Liver (tissue), 8 donors: ENCODE measurements at regions not wholly inside any gene's neighbourhood (a gene's known extent, or its start where the extent isn't known, plus 50 kb on each side); places are given as distances from the start of the nearest gene placed in this dataset.

Experiments
- DNase-seq: peaks from one replicate; pipeline ENCODE4 v3.0.0-alpha.2; 2017; ENCODE audit warnings: low spot score
- H3K27ac ChIP-seq, 2 donors: one replicate each; pipeline ENCODE4 v1.7.0; 2013; ENCODE audit warnings: inconsistent platforms in 2 of 2, low read length in 2 of 2, control low read depth in 1 of 2, low read depth in 1 of 2, mild to moderate bottlenecking in 1 of 2
- H3K27me3 ChIP-seq, 4 donors: one replicate each; pipeline versions ENCODE4 v1.6.1 to v1.7.0; 2013; ENCODE audit warnings: low read length in 3 of 4, inconsistent platforms in 1 of 4, mild to moderate bottlenecking in 1 of 4, moderate library complexity in 1 of 4; ENCODE audit not compliant: control insufficient read depth in 4 of 4, insufficient read depth in 4 of 4
- H3K36me3 ChIP-seq, 4 donors: one replicate each; pipeline versions ENCODE4 v1.6.1 to v1.7.0; 2013; ENCODE audit warnings: low read length in 3 of 4, mild to moderate bottlenecking in 3 of 4, low read depth in 1 of 4, moderate library complexity in 1 of 4; ENCODE audit not compliant: control insufficient read depth in 4 of 4, insufficient read depth in 3 of 4
- H3K4me1 ChIP-seq, 4 donors: one replicate each; pipeline versions ENCODE4 v1.6.1 to v1.7.0; 2013; ENCODE audit warnings: low read length in 3 of 4, mild to moderate bottlenecking in 3 of 4, moderate library complexity in 1 of 4; ENCODE audit not compliant: control insufficient read depth in 4 of 4, insufficient read depth in 4 of 4
- H3K4me3 ChIP-seq, 3 donors: one replicate each; pipeline versions ENCODE4 v1.6.1 to v1.7.0; 2013; ENCODE audit warnings: low read length in 3 of 3, control low read depth in 1 of 3, low read depth in 1 of 3, mild to moderate bottlenecking in 1 of 3
- H3K9ac ChIP-seq, 2 donors: one replicate each; pipeline ENCODE4 v1.7.0; 2013; ENCODE audit warnings: low read length in 2 of 2, mild to moderate bottlenecking in 2 of 2, moderate library complexity in 2 of 2, control low read depth in 1 of 2, low read depth in 1 of 2
- H3K9me3 ChIP-seq, 4 donors: one replicate each; pipeline versions ENCODE4 v1.6.1 to v1.7.0; 2013; ENCODE audit warnings: low read length in 3 of 4; ENCODE audit not compliant: control insufficient read depth in 4 of 4
- CTCF ChIP-seq: fragments of 150-350 bp; IDR thresholded peaks from 2 replicates; pipeline ENCODE4 v1.5.1; 2017; ENCODE audit warnings: improper control_type of control experiment, low read depth, low read length; ENCODE audit not compliant: missing input control
- FOXA1 ChIP-seq: IDR thresholded peaks from 2 replicates; pipeline ENCODE4 v1.6.1; 2016; ENCODE audit warnings: antibody characterized with exemption
- FOXA2 ChIP-seq: IDR thresholded peaks from 2 replicates; pipeline ENCODE4 v1.6.1; 2016; ENCODE audit warnings: antibody characterized with exemption
- GABPA ChIP-seq, 2 donors: IDR thresholded peaks in 1 of 2; conservative IDR thresholded peaks in 1 of 2; 2 replicates each; pipeline ENCODE4 v1.6.1; 2016; ENCODE audit warnings: antibody characterized with exemption in 2 of 2, mild to moderate bottlenecking in 1 of 2, moderate library complexity in 1 of 2
- HNF4A ChIP-seq, 2 donors: conservative IDR thresholded peaks; 2 replicates each; pipeline ENCODE4 v1.6.1; 2016; ENCODE audit warnings: antibody characterized with exemption in 2 of 2, mild to moderate bottlenecking in 2 of 2
- HNF4G ChIP-seq: IDR thresholded peaks from 2 replicates; pipeline ENCODE4 v1.6.1; 2016; ENCODE audit warnings: antibody characterized with exemption
- NR2F2 ChIP-seq: IDR thresholded peaks from 2 replicates; pipeline ENCODE4 v1.6.1; 2016; ENCODE audit warnings: antibody characterized with exemption
- RAD21 ChIP-seq, 2 donors: IDR thresholded peaks; 2 replicates each; pipeline ENCODE4 v1.6.1; 2016; ENCODE audit warnings: antibody characterized with exemption in 2 of 2, mild to moderate bottlenecking in 2 of 2
- RXRA ChIP-seq, 2 donors: IDR thresholded peaks; 2 replicates each; pipeline ENCODE4 v1.6.1; 2017 to 2018; ENCODE audit warnings: antibody characterized with exemption in 2 of 2, mild to moderate bottlenecking in 1 of 2
- SP1 ChIP-seq: IDR thresholded peaks from 2 replicates; pipeline ENCODE4 v1.6.1; 2018; ENCODE audit warnings: antibody characterized with exemption, mild to moderate bottlenecking
- TAF1 ChIP-seq: conservative IDR thresholded peaks from 2 replicates; pipeline ENCODE4 v1.6.1; 2016; ENCODE audit warnings: antibody characterized with exemption, mild to moderate bottlenecking
- YY1 ChIP-seq: IDR thresholded peaks from 2 replicates; pipeline ENCODE4 v1.6.1; 2016; ENCODE audit warnings: antibody characterized with exemption, mild to moderate bottlenecking
- ZBTB33 ChIP-seq: IDR thresholded peaks from 2 replicates; pipeline ENCODE4 v1.6.1; 2016; ENCODE audit warnings: antibody characterized with exemption
- WGBS: extraction: QIAGEN DNeasy Blood & Tissue Kit; methylation state at CpG from one replicate; pipeline ENCODE4 v1.1.7; 2013; 5-methylcytosine and 5-hydroxymethylcytosine counted together
- TF ChIP-seq, protein P1 (sequence below): IDR thresholded peaks from 2 replicates; pipeline ENCODE4 v1.6.1; 2016; ENCODE audit warnings: antibody characterized with exemption
- TF ChIP-seq, protein P2 (sequence below): IDR thresholded peaks from 2 replicates; pipeline ENCODE4 v1.6.1; 2016; ENCODE audit warnings: antibody characterized with exemption, mild to moderate bottlenecking
- TF ChIP-seq, protein P3 (sequence below): IDR thresholded peaks from 2 replicates; pipeline ENCODE4 v1.6.1; 2016; ENCODE audit warnings: antibody characterized with exemption
- donor health status: healthy.
- donor health status: healthy.
- donor health status: healthy.
- donor health status: healthy.
- donor health status: healthy.

- peaks cover 0 to 3% (median 0%) of the 10 kb centered on the region in 4 donors for H3K27me3 ChIP-seq
- no peak overlapping the region for H3K27ac ChIP-seq
- no peak overlapping the region for H3K4me3 ChIP-seq
- H3K9ac ChIP-seq = no peak overlapping the region
- H3K4me1 ChIP-seq = no peaks in the 10 kb centered on the region
- DNase-seq = no peak
- WGBS = 49% methylated on average over 2 of the region's 2 CpGs
- TF ChIP-seq, protein P1, sequence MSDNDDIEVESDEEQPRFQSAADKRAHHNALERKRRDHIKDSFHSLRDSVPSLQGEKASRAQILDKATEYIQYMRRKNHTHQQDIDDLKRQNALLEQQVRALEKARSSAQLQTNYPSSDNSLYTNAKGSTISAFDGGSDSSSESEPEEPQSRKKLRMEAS = no peak
- TF ChIP-seq NR2F2 (no peak), FOXA2 (no peak), CTCF (no peak)
- H3K9me3 ChIP-seq = no peaks in the 10 kb centered on the region
- no peaks in the 10 kb centered on the region for H3K36me3 ChIP-seq
Observed at GRCh38 chr18:44450226-44450625, 230.5 kb upstream of the SETBP1 start.

- Histone ChIP-seq H3K9ac (no peak overlapping the region), H3K9me3 (no peaks in the 10 kb centered on the region), H3K27ac (no peak overlapping the region), H3K36me3 (no peaks in the 10 kb centered on the region), H3K4me3 (no peak overlapping the region), H3K27me3 (peaks cover 0 to 3% (median 0%) of the 10 kb centered on the region in 4 donors), H3K4me1 (no peaks in the 10 kb centered on the region)
- no peak for TF ChIP-seq TAF1
- peak; percentile 29 for TF ChIP-seq NR2F2
- no peak for TF ChIP-seq SP1
- TF ChIP-seq YY1 = no peak
- 74% methylated on average over 2 of the region's 2 CpGs for WGBS
- no peak for DNase-seq
Observed at GRCh38 chr18:44452346-44452745, 228.3 kb upstream of the SETBP1 start.

DNA sequence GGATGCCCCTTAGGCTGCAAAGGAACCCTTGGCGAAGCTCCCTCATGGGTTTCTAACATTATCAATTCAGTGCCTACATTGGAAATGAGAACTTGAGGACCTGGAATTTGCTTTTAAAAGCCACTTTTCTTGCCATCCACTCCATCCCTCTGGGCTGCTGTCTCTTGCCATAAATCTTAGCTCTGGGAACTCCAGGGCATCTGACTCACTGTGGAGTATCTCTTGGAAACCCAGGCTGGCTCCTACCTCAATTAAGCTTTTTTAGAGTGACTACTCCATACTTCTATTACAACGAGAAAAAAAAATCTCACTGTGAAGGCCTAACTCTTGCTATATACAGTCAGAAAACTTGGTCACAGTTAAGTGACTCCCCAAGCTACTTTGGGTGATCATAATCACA is 227.2 kb upstream of the SETBP1 start:
- 74% methylated on average over 2 of the region's 2 CpGs for WGBS

GRCh38 chr18:44458777-44459176 is 221.9 kb upstream of the SETBP1 start:
- Histone ChIP-seq H3K4me3 (no peak overlapping the region), H3K27ac (no peak overlapping the region)
- WGBS = 62% methylated on average over 2 of the region's 2 CpGs
- TF ChIP-seq TAF1 = no peak
- TF ChIP-seq SP1 = no peak
- TF ChIP-seq ZBTB33 = no peak
- TF ChIP-seq RAD21 (IDR thresholded peaks at IDR 0.05) = no peak
- TF ChIP-seq, protein P2, sequence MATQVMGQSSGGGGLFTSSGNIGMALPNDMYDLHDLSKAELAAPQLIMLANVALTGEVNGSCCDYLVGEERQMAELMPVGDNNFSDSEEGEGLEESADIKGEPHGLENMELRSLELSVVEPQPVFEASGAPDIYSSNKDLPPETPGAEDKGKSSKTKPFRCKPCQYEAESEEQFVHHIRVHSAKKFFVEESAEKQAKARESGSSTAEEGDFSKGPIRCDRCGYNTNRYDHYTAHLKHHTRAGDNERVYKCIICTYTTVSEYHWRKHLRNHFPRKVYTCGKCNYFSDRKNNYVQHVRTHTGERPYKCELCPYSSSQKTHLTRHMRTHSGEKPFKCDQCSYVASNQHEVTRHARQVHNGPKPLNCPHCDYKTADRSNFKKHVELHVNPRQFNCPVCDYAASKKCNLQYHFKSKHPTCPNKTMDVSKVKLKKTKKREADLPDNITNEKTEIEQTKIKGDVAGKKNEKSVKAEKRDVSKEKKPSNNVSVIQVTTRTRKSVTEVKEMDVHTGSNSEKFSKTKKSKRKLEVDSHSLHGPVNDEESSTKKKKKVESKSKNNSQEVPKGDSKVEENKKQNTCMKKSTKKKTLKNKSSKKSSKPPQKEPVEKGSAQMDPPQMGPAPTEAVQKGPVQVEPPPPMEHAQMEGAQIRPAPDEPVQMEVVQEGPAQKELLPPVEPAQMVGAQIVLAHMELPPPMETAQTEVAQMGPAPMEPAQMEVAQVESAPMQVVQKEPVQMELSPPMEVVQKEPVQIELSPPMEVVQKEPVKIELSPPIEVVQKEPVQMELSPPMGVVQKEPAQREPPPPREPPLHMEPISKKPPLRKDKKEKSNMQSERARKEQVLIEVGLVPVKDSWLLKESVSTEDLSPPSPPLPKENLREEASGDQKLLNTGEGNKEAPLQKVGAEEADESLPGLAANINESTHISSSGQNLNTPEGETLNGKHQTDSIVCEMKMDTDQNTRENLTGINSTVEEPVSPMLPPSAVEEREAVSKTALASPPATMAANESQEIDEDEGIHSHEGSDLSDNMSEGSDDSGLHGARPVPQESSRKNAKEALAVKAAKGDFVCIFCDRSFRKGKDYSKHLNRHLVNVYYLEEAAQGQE = no peak
- TF ChIP-seq FOXA1 = no peak
- TF ChIP-seq GABPA (IDR thresholded peaks at IDR 0.05 in 1 of 2, conservative IDR thresholded peaks at IDR 0.05 in 1 of 2) = no peak
- TF ChIP-seq YY1 = no peak
- TF ChIP-seq, protein P3, sequence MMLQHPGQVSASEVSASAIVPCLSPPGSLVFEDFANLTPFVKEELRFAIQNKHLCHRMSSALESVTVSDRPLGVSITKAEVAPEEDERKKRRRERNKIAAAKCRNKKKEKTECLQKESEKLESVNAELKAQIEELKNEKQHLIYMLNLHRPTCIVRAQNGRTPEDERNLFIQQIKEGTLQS = no peak
- no peak for TF ChIP-seq FOXA2
- no peak for TF ChIP-seq RXRA (IDR thresholded peaks at IDR 0.05)
- no peak for TF ChIP-seq HNF4A (conservative IDR thresholded peaks at IDR 0.05)

More for the DNA sequence above, 227.2 kb upstream of the SETBP1 start:
- Histone ChIP-seq H3K36me3 (no peaks in the 10 kb centered on the region), H3K27me3 (peaks cover 0 to 3% (median 0%) of the 10 kb centered on the region in 4 donors), H3K4me1 (no peaks in the 10 kb centered on the region), H3K4me3 (no peak overlapping the region), H3K9me3 (no peaks in the 10 kb centered on the region), H3K27ac (no peak overlapping the region), H3K9ac (no peak overlapping the region)
- no peak for DNase-seq
- TF ChIP-seq, protein P3 = no peak
- no peak for TF ChIP-seq TAF1
- no peak for TF ChIP-seq SP1
- no peak for TF ChIP-seq FOXA2
- no peak for TF ChIP-seq NR2F2
- no peak for TF ChIP-seq GABPA (IDR thresholded peaks at IDR 0.05 in 1 of 2, conservative IDR thresholded peaks at IDR 0.05 in 1 of 2)
- no peak for TF ChIP-seq HNF4G

More at GRCh38 chr18:44458777-44459176, 221.9 kb upstream of the SETBP1 start:
- no peak for DNase-seq
- Histone ChIP-seq H3K36me3 (no peaks in the 10 kb centered on the region), H3K9me3 (no peaks in the 10 kb centered on the region), H3K9ac (no peak overlapping the region), H3K4me1 (no peaks in the 10 kb centered on the region), H3K27me3 (no peaks in the 10 kb centered on the region)
